Right forelimb (tissue), 1 donor: ENCODE measurements at regions not wholly inside any gene's neighbourhood (a gene's known extent, or its start where the extent isn't known, plus 50 kb on each side); places are given as distances from the start of the nearest gene placed in this dataset.
"Not testable (repeated sequence)": the region's sequence is repeated elsewhere in the genome, so short reads cannot be mapped to it uniquely, and the experiment has no call there.

ENCODE experiments used
- DNase-seq: peaks from one replicate; pipeline ENCODE4 v3.0.0-alpha.2; 2018

DNA sequence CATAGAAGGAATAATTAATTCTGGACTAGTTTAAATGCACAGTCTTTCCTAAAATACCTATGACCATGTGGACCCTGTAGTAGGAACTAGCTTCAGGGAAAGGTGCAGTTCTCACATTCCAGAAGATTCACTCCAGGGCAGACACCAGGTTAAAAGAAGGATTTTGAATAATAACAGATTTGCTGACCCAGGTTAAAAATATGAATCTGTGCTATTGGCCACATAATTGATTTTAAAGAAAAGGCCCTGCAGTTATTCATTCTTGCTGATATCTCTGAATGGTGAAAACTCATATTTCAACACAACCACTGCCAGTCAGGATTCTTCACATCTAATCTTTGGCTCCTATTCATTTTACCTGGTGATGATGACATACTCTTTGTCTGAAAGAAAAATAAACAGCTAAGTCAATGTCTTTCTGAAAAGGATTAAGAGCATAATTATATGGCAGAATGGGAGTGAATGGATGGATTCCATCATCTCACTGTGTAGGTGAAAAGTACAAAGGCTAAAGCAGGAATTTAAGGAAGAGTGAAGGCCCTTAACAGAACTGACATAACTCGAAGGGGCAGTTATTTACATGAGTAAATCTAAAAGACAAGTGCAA, 432.8 kb downstream of the PDGFC start:
- no peak for DNase-seq

DNA sequence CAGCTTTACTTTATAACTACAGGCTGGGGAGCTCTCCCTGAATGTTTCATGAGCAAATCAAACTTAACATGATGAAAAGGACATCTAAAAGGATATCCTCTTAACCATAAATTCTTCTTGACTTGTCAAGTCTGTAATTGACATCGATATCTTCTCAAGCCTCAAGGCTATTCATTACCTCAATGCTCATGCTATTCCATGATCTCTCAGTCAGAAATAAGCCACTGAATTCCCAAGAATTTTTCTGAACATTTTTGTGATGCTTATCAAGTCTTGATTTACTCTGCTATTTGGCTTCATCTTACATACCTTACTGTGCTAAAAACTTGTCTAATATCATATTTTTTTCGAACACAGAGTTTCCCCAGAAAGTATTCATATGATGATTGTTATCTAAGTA, 433.4 kb downstream of the PDGFC start:
- DNase-seq = no peak

DNA sequence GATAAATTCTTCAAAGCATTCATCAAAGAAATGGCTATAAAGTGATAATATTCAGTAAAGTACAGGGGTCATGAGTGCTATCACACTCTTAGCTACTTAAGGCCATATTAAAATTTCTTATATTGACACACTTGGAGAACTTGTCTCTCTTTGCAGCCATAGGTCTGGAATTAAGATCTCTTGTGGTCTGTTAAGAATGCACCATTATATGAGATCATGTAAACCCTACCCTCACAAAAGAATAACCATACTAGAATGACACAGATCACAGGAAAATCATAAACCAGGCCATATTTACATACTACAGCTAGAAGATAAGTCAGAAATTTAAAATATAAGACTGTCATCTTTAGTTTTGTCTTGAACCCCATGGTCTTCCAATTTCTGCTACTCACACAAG, 434.3 kb downstream of the PDGFC start:
- no peak for DNase-seq

DNA sequence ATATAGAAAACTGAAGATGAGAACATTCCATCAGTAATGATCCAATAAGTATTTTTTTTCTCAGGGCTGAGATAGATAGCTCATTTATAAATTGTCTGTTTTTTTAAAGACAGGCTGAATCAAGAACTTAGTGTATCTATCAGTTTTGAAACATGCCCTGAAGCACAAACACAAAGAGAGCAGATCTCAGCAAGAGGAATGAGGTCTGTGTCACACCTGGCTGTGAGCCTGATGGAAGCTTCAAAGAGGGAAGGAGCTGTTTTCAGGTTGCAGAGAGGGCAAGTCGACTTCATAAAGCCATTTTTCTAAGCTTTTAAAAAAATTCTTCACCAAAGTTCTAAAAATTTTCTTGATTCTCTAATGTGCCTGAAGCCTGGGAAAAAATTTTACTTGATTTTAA, 434.9 kb downstream of the PDGFC start:
- no peak for DNase-seq

DNA sequence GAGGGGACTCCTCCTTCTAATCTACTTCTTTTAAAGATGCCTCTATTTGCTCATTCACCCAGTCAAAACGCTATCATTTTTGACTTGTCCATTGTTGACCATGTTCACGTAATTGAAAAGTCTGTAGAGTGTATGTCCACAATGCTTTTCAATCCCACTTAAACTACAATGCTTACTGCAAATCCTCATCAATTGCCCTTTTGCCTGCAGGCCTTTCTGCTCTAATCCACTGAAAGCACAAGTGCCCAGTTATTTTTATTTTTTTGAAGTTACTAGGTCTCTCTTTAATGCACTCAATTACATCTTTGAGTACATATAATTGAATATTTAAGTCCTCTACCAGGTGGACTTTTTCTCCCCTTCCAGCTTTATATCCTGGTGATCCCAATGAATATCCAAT, 437.4 kb downstream of the PDGFC start:
- DNase-seq = no peak

DNA sequence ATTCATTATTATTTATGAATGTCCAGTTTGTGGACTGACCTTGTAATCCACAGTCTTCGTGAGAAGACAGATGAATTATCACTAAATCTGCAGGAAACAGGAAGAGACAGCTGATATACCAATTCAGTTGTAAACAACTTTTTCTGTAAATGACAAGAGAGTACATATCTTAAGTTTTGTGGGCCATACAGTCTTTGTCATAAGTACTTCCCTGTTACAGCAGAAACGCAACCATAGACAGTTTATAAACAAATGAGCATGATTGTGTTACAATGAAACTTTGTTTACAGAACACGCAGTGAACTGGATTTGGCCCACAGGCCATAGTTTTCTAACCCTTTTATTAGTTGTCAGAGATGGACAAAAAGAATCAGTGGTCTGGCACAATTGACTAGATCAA, 443.4 kb downstream of the PDGFC start:
- no peak for DNase-seq

DNA sequence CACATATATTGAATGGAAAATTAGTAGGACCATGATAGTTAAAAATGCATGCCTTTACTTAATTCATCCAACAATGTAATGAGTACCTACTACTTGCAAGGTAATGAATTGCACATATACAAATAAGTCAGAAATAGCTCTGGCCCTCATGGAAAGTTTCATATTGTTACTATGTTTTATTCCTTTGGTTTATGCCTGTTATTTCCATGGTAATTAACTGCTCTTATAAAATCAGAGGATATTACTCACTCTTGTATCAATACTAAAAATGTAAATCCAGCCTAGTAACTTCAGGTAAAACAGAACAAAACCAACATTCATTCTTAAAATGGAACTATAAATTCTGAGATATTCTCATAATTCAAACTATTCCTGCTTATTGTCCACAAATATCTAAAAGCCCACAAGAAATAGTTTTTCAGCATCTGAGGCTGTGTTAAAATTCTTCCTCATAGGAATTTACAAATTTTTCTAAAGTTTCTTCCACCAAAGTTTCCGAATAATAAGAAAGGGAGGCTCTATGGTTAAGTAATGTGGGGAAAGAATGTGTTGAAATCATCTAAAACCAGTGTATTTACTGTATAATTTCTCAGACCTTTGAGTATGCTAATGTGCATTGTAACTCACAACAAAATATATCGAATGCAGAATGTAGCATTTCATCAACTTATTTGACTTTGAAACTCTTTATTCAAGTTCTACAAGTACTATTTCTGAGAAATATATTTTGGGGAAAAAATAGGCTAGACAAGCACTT, 444.2 kb downstream of the PDGFC start:
- DNase-seq = no peak

DNA sequence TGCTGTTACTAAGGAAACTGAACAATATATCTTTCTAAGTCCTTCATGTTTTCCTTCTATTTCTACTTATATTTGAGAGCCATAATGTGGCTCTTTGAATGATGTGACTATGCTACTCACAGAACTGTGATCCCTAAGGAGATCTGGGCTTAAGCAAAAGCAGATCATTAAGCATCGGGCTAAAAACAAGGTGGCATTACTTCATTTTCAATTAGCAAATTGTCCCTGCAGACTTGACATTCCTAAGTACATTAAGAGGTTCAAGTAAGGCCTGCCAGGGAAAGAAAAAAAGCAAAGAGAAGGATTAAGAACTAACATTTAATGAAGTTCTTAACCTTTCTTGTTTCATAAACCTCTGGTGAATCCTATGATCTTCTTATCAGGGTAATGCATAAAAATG, 447.6 kb downstream of the PDGFC start:
- DNase-seq = no peak

DNA sequence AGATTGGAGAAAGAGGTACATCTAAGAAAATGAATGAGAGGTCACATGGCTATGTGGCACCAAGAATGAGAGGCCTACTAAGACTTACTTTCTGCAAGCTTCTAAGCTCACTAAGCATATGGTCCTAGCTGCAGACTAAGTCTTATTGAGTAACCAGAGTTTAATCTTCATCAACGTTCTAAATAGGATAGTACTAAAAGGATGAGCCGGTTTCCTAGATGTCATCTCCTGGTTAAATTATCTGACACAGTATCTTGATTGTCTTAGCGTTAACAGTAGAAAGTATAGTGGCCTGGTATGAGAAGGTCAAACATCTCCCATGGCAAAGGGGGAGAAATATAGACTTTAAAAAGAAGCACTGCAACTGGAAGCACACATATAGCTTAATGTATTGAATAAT, 448.1 kb downstream of the PDGFC start:
- DNase-seq = no peak

DNA sequence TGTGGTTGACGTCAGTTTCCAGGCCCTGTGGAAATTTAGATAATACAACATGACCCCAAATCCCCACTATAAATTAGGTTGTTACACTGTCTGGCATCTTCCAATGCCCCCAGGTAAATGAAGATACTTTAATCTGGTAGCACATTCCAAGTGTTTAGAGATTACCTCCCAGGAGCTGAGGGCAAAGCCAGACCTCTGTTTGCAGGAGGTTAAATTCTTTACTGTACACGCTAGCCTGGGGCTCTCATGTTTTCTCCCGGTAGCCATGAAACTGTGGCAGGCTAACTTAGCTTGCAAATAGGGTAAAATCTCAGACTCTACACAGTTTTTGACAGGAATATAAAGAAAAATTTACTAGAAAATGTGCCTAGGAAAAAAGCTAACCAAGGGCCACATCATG, 450.0 kb downstream of the PDGFC start:
- DNase-seq = no peak

DNA sequence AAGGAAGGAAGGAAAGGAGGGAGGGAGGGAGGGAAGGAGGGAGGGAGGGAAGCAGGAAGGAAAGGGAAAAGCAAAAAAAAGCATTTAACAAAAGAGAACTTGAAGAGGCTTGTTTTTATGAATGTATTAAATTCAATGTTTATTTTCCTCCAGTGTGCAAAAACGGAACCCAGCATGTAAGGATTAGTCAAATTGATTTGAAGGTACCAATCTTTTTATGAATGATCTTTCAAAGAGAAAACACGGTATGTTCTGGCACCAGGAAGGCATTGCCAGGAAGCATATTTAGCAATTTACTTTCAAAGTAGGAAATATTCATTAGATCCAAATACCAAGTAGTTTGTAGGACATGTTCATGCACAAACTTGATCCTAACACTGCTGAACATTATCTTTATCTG, 453.6 kb downstream of the PDGFC start:
- DNase-seq = no peak

DNA sequence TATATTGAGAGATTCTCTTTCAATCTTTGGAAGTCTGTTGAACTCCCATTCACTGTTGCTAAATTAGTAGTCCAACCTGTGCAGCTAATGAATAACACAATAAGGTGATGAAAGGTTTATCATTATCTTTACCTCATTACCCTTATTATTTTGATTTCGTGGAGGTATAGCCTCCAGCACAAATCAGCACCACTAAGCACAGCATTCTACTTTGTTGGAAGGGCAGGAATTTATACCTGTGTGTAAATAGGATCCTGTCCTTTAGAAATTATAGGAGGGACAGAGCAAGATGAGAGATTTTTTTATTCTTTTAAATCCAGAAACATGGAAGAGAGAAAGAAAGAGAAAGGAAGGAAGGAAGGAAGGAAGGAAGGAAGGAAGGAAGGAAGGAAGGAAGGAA, 454.1 kb downstream of the PDGFC start:
- no peak for DNase-seq

DNA sequence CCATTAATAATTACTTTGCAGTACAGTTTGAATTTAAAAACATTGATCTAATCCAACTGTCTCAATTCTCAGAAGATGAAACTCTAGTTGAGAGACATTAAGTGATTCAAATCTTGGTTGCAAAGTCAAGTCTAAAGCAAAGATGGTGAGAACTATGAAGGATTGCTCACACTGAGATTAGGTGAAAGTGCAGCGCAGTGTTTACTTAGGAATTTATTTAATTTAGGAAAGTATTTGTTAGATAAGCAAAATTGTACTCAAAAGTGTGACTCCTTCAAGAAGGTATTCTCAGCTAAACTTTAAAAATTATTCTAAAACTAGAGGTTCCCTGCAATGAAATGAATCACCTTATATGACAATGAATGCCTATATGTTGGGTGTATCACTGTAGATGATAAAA, 454.9 kb downstream of the PDGFC start:
- no peak for DNase-seq

DNA sequence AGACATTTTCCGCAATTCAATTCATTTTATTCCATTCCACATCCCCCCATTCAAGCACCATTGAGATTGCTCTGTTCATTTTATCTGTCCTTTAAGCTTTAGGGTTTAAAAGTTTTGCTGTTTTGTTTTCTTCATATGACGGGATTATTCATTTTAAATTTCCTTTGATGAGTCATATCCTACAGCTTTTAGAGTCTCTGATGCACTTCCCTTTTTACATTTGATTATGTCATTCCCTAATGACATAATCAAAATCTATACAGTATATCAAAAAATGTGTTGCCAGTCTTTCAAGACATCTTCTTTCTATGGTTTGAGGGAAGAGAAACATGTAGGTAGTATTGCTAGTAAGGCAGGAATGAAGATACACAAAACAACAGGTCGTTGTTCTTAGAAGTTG, 456.3 kb downstream of the PDGFC start:
- DNase-seq = no peak

DNA sequence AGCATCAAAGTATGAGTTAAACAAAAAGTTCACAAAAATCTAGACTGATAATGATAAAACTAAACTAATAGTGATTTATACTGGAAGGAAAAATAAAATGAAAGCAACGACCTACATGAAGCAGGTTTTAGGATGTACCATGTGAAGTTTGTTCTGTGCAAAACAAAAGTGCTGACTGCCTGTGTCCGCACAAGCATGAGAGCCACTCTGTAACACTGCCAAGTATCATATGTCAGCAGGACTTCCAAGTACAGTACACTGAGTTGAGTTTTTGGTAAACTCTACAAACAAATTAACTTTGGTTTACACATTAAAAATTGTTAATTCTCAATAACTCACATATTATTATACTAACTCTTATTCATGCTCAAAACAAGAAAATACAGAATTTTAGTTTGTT, 459.0 kb downstream of the PDGFC start:
- DNase-seq = no peak

DNA sequence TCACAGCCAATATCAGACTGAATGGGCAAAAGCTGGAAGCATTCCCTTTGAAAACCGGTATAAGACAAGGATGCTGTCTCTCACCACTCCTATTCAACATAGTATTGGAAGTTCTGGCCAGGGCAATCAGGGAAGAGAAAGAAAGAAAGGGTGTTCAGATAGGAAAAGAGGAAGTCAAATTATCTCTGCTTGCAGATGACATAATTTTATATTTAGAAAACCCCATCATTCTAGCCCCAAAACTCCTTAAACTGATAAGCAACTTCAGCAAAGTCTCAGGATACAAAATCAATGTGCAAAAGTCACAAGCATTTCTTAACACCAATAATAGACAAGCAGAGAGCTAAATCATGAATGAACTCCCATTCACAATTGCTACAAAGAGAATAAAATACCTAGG, 461.7 kb downstream of the PDGFC start:
- DNase-seq = not testable (repeated sequence)

DNA sequence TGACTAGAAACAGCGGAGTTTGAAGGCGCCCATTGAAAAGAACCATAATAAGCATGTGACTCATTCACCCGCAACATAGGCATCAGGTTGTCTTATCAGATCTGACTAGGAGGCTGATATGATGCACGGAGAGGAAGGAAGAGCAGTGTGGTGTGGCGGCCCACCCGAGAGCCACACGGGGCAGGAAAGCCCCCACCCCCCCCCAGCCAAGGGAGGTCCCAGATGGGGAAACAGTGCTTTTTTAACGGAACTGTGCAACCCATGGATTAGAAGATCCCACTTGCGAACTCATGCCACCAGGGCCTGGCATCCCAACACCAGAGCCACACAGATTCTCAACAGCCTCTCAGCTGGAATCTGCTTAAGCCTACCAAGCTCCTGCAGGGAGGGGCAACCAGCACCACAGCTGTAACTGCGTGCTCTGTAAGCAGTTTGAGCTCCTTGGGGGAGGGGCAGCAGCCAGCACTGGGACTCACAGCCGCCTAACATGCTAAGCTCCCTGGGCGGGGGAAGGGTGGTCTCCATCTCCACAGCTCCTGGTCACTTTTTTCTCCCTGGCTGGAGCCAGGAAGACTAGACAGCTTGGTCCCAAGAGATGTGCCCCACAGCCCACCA, 466.2 kb downstream of the PDGFC start:
- peak; percentile 43 for DNase-seq

DNA sequence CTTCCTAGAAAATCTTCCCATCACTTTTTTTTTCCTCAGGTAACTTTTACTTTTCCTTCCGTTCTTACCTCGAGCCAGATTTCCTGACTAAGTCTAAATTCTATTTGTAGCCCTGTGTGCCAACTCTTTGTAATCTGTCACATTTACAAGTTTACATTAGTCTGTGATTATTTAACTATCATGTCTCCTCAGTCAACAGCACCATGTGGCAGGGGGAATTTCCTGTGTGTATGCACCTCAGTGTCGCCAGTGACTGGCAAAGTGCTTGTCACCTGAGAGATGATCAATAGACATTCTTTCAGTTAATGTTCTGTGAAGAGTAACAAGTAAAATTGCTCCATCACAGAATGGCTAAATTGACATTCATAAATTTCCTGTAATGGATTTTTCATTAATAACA, 468.5 kb downstream of the PDGFC start:
- no peak for DNase-seq

DNA sequence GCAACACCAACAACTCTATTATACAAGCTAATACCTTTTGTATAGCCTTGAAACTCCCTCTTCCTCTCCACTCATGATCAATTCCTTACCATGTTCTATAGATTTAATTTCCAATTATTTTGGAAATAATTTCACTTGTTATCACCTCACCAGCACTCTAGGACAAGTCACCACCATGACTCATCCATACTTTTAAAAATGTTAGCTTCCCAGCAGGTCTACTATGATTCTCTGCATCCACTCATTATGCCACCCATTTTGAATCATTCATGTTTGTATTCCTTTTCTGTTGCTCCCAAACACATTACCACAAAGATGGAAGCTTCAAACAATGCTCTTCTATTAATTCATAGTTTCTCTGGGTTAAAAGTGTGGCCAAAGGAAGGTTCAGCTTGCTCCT, 469.6 kb downstream of the PDGFC start:
- no peak for DNase-seq

DNA sequence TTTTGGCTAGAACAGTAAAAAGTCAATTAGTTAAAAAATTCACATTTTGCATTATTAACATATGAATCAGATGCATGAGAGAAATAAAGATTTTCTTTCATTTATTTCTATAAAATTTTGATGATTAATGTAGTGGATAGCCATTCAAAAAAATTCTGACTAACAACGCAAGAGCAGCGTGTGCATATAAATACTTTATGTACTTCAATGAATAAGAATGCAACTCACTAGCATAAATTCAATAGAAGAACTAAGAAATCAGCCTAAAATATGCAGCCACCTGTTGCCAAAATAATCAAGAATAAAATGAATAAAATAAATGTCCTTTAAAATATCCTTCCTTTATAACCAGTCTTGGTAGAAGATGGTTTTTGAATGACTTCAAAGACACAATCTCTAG, 471.9 kb downstream of the PDGFC start:
- DNase-seq = no peak

DNA sequence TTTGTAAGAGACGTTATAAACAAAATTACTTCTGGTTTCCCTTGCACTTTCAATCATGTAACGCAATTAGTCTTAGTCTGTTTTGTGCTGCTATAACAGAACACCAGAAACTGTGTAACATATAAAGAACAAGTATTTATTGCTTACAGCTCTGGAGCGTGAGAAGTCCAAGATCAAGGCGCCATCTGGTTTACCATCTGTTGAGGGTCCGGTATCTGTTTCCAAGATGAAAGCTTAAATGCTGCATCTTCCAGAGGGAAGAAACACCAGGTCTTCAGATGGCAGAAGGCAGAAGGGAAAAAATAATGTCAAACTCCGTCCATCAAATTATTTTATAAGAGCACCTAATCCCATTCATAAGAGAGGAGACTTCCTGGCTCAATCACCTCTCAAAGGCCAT, 474.1 kb downstream of the PDGFC start:
- DNase-seq = no peak

DNA sequence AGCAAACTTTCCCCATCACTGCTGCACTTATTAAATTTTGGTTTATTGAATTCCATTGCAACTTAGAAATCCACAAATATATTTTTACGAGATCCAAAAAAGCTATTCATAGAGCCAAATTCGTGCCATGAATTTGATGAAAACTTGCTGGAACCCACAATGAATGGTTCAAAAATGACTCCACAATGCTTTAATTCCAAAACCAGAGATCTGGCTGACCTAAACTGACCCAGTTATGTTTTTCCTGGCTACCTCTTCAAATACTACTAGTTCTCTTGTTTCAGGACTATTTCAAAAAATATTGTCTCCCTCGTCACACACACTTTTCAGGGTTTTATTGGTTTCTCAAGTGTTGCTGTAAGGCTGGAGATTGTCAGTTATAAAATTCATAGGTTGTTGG, 474.8 kb downstream of the PDGFC start:
- no peak for DNase-seq

DNA sequence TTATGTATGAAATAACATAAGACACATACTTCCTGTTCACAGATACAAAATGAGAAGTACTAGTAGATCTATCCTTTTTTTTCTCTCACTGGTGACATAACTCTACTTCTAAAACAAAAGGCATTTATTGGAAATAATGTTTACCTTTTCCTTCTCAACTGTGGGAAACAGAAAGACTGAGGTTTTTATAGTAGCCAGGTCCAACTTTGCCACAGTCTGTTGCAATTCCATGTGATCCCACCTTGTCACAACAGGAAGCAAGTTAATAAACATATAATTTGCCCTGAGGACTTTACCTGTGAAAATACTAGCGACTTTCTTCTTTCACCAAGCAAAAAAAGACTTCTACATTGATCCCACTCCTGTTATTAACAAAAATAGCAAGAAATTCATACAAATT, 475.8 kb downstream of the PDGFC start:
- no peak for DNase-seq

DNA sequence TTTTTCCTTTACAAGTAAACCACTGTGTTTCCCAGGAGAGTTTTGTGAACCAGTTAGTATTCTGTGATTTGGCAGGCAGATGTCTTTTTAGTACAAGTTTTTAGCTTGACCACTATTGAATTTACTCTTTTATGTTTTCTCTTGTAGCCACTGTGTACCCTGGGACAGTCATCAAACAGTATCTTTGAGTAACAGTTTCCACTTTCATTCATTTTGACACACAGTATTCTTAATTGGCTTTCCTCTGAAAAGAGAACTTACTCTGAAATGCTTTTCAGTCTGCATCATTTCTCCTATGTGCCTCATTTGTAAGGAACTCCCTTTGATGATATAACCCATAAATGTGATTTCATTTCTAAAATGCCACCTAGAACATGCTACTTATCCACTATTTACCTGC, 476.5 kb downstream of the PDGFC start:
- no peak for DNase-seq

DNA sequence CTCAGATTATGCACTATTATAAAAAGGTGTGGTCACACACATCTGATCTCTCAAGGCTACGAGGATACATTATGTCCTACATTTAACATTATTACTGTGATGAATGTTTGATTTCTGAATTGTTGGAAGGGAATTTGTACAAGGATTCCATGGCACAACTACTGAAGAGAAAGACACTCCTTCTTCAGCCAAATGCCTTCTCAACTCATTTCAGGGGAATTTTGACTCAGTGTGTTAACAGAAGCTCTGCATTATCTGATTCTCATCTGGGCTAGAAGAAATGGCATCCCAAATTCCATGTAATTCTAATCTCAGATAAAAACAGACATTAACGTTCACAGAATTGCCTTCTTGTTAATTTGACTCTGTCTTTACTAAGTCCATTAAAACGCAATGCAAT, 477.7 kb downstream of the PDGFC start:
- no peak for DNase-seq
